GM23248 (cell line): ENCODE measurements at regions not wholly inside any gene's neighbourhood (a gene's known extent, or its start where the extent isn't known, plus 50 kb on each side); places are given as distances from the start of the nearest gene placed in this dataset.

Experiments
- EZH2 ChIP-seq: fragments of 200-600 bp; sonication (generic); IDR thresholded peaks from 2 replicates; pipeline ENCODE4 v1.6.1; 2018; ENCODE audit warnings: antibody characterized with exemption, mild to moderate bottlenecking; ENCODE audit not compliant: insufficient read depth, poor library complexity, severe bottlenecking
- EZH2phosphoT487 ChIP-seq: fragments of 200-600 bp; sonication (generic); IDR thresholded peaks from 2 replicates; pipeline ENCODE4 v1.6.1; 2018; ENCODE audit warnings: antibody characterized with exemption, moderate library complexity, mild to moderate bottlenecking, low read depth; ENCODE audit not compliant: insufficient read depth

GRCh38 chr2:101610750-101611315, 86.7 kb upstream of the MAP4K4 start:
- TF ChIP-seq EZH2phosphoT487 (no peak), EZH2 (no peak)
